HG02973 (cell line): ENCODE measurements at regions not wholly inside any gene's neighbourhood (a gene's known extent, or its start where the extent isn't known, plus 50 kb on each side); places are given as distances from the start of the nearest gene placed in this dataset.

ENCODE experiments used
- ATAC-seq: cut with Tn5 transposase; IDR thresholded peaks from one replicate; pipeline ENCODE4 v1.9.1; 2021; ENCODE audit warnings: moderate library complexity; ENCODE audit not compliant: unreplicated experiment

GRCh38 chr1:116322752-116323405 lies 50.2 kb upstream of the ATP1A1 start:
- no peak for ATAC-seq
